HG03521 (cell line): ENCODE measurements at regions not wholly inside any gene's neighbourhood (a gene's known extent, or its start where the extent isn't known, plus 50 kb on each side); places are given as distances from the start of the nearest gene placed in this dataset.
"Not testable (repeated sequence)": the region's sequence is repeated elsewhere in the genome, so short reads cannot be mapped to it uniquely, and the experiment has no call there.

ENCODE experiments used
- ATAC-seq: cut with Tn5 transposase; IDR thresholded peaks from one replicate; pipeline ENCODE4 v1.9.1; 2021; ENCODE audit warnings: mild to moderate bottlenecking, moderate library complexity; ENCODE audit not compliant: unreplicated experiment

GRCh38 chr13:61215601-61216000 lies 200.0 kb downstream of the PCDH20 start:
- no peak for ATAC-seq

- no peak for ATAC-seq
Measured at GRCh38 chr13:61215116-61215515, 200.5 kb downstream of the PCDH20 start.

GRCh38 chr13:61214551-61214950 lies 201.1 kb downstream of the PCDH20 start:
- ATAC-seq: no peak

GRCh38 chr13:61205898-61206297 lies 209.8 kb downstream of the PCDH20 start:
- not testable (repeated sequence) for ATAC-seq

GRCh38 chr13:61204025-61204424 lies 211.6 kb downstream of the PCDH20 start:
- ATAC-seq: no peak

- ATAC-seq: no peak
Measured at GRCh38 chr13:61202042-61202441, 213.6 kb downstream of the PCDH20 start.

- ATAC-seq: no peak
Measured at GRCh38 chr13:61192826-61193225, 222.8 kb downstream of the PCDH20 start.

- ATAC-seq: no peak
Measured at GRCh38 chr13:61188057-61188456, 227.6 kb downstream of the PCDH20 start.

GRCh38 chr13:61187471-61187870 lies 228.2 kb downstream of the PCDH20 start:
- no peak for ATAC-seq

GRCh38 chr13:61183670-61184069 lies 232.0 kb downstream of the PCDH20 start:
- no peak for ATAC-seq

GRCh38 chr13:61180234-61180633 lies 235.4 kb downstream of the PCDH20 start:
- ATAC-seq: no peak

- ATAC-seq: no peak
Measured at GRCh38 chr13:61179741-61180140, 235.9 kb downstream of the PCDH20 start.

GRCh38 chr13:61170856-61171255 lies 244.8 kb downstream of the PCDH20 start:
- ATAC-seq: no peak

- ATAC-seq: no peak
Measured at GRCh38 chr13:61162636-61163035, 253.0 kb downstream of the PCDH20 start.

- ATAC-seq: no peak
Measured at GRCh38 chr13:61162106-61162505, 253.5 kb downstream of the PCDH20 start.

GRCh38 chr13:61156753-61157152 lies 258.9 kb downstream of the PCDH20 start:
- no peak for ATAC-seq

GRCh38 chr13:61151062-61151461 lies 264.6 kb downstream of the PCDH20 start:
- no peak for ATAC-seq

- no peak for ATAC-seq
Measured at GRCh38 chr13:61149331-61149730, 266.3 kb downstream of the PCDH20 start.

GRCh38 chr13:61148691-61149315 lies 266.8 kb downstream of the PCDH20 start:
- ATAC-seq: no peak

- ATAC-seq: no peak
Measured at GRCh38 chr13:61148211-61148610, 267.4 kb downstream of the PCDH20 start.

- ATAC-seq: no peak
Measured at GRCh38 chr13:61146571-61146970, 269.1 kb downstream of the PCDH20 start.

GRCh38 chr13:61146158-61146557 lies 269.5 kb downstream of the PCDH20 start:
- no peak for ATAC-seq
